Hepatocyte (in vitro differentiated cells): ENCODE measurements at regions not wholly inside any gene's neighbourhood (a gene's known extent, or its start where the extent isn't known, plus 50 kb on each side); places are given as distances from the start of the nearest gene placed in this dataset.

ENCODE experiments used
- DNase-seq: peaks from one replicate; pipeline ENCODE4 v3.0.0-alpha.2; 2016; ENCODE audit warnings: low spot score
- H2AFZ ChIP-seq: fragments of 200-600 bp; sonication (generic); 2 replicates; pipeline ENCODE4 v1.6.0; 2016; ENCODE audit warnings: antibody characterized with exemption, mild to moderate bottlenecking
- H3K27ac ChIP-seq: fragments of 200-600 bp; sonication (generic); 2 replicates; pipeline ENCODE4 v1.5.1; 2016; ENCODE audit warnings: mild to moderate bottlenecking
- H3K27me3 ChIP-seq: fragments of 200-600 bp; sonication (generic); 2 replicates; pipeline ENCODE4 v1.6.1; 2016
- H3K36me3 ChIP-seq: fragments of 200-600 bp; sonication (generic); replicated peaks from 2 replicates; pipeline ENCODE4 v1.5.1; 2016; ENCODE audit warnings: low read depth; ENCODE audit not compliant: insufficient read depth
- H3K4me1 ChIP-seq: fragments of 200-600 bp; sonication (generic); 2 replicates; pipeline ENCODE4 v1.5.1; 2016; ENCODE audit warnings: mild to moderate bottlenecking, moderate library complexity; ENCODE audit not compliant: insufficient read depth
- H3K4me2 ChIP-seq: fragments of 200-600 bp; sonication (generic); 2 replicates; pipeline ENCODE4 v1.6.0; 2016
- H3K4me3 ChIP-seq: fragments of 200-600 bp; sonication (generic); 2 replicates; pipeline ENCODE4 v1.5.1; 2016; ENCODE audit warnings: mild to moderate bottlenecking
- H3K79me2 ChIP-seq: fragments of 200-600 bp; sonication (generic); 2 replicates; pipeline ENCODE4 v1.6.0; 2017; ENCODE audit warnings: mild to moderate bottlenecking
- H3K9me2 ChIP-seq: fragments of 200-600 bp; sonication (generic); replicated peaks from 2 replicates; pipeline ENCODE4 v1.6.0; 2017; ENCODE audit warnings: mild to moderate bottlenecking; ENCODE audit not compliant: insufficient read depth
- H3K9me3 ChIP-seq: fragments of 200-600 bp; sonication (generic); 2 replicates; pipeline ENCODE4 v1.5.1; 2016; ENCODE audit warnings: low read depth, mild to moderate bottlenecking
- H4K20me1 ChIP-seq: fragments of 200-600 bp; sonication (generic); 2 replicates; pipeline ENCODE4 v1.6.0; 2016; ENCODE audit warnings: mild to moderate bottlenecking; ENCODE audit not compliant: insufficient read depth, poor library complexity, severe bottlenecking
- CTCF ChIP-seq: fragments of 200-600 bp; sonication (generic); IDR thresholded peaks from 2 replicates; pipeline ENCODE4 v1.5.1; 2016; ENCODE audit warnings: antibody characterized with exemption, mild to moderate bottlenecking; ENCODE audit not compliant: poor library complexity
- EZH2 ChIP-seq: fragments of 200-600 bp; sonication (generic); IDR thresholded peaks from 2 replicates; pipeline ENCODE4 v1.6.1; 2016; ENCODE audit warnings: antibody characterized with exemption, mild to moderate bottlenecking, borderline replicate concordance
- EZH2phosphoT487 ChIP-seq: fragments of 200-600 bp; sonication (generic); IDR thresholded peaks from one replicate; pipeline ENCODE4 v1.6.1; 2018; ENCODE audit warnings: antibody characterized with exemption, mild to moderate bottlenecking, low read depth, moderate library complexity; ENCODE audit not compliant: unreplicated experiment, severe bottlenecking
- WGBS: methylation state at CpG from one replicate; pipeline ENCODE4 v1.1.6; 2016; ENCODE audit warnings: low lambda C conversion rate; ENCODE audit errors: missing lambda C conversion rate; 5-methylcytosine and 5-hydroxymethylcytosine counted together

GRCh38 chr1:87800006-87800405 is 471.3 kb downstream of the LMO4 start:
- Histone ChIP-seq H3K4me1 (peaks cover 42% of the 10 kb centered on the region), H3K9me2 (no peaks in the 10 kb centered on the region), H3K27me3 (no peaks in the 10 kb centered on the region), H3K4me2 (no peak overlapping the region), H3K36me3 (no peaks in the 10 kb centered on the region), H2AFZ (peak overlapping the region; percentile 34), H3K27ac (peak overlapping the region; percentile 52), H3K4me3 (no peak overlapping the region), H4K20me1 (no peaks in the 10 kb centered on the region), H3K9me3 (no peaks in the 10 kb centered on the region), H3K79me2 (no peaks in the 10 kb centered on the region)
- TF ChIP-seq EZH2: no peak
- no peak for TF ChIP-seq CTCF
- TF ChIP-seq EZH2phosphoT487: no peak
- DNase-seq: no peak

- peak overlapping the region; percentile 1 for H3K4me2 ChIP-seq
- peaks cover 35% of the 10 kb centered on the region for H3K4me1 ChIP-seq
- no peak overlapping the region for H2AFZ ChIP-seq
- no peak overlapping the region for H3K4me3 ChIP-seq
- no peaks in the 10 kb centered on the region for H3K9me3 ChIP-seq
- no peaks in the 10 kb centered on the region for H3K36me3 ChIP-seq
- H3K27me3 ChIP-seq: no peaks in the 10 kb centered on the region
- TF ChIP-seq EZH2phosphoT487: no peak
- no peak for TF ChIP-seq EZH2
- no peak for TF ChIP-seq CTCF
- H3K79me2 ChIP-seq: no peaks in the 10 kb centered on the region
- H3K9me2 ChIP-seq: no peaks in the 10 kb centered on the region
- no peak for DNase-seq
- H3K27ac ChIP-seq: peak overlapping the region; percentile 93
- no peaks in the 10 kb centered on the region for H4K20me1 ChIP-seq
Measured at GRCh38 chr1:87803375-87803774, 474.7 kb downstream of the LMO4 start.

- 78% methylated on average over 2 of the region's 2 CpGs for WGBS
- DNase-seq: no peak
Measured at GRCh38 chr1:87804128-87804527, 475.4 kb downstream of the LMO4 start.

More at GRCh38 chr1:87804128-87804527, 475.4 kb downstream of the LMO4 start:
- no peaks in the 10 kb centered on the region for H3K9me2 ChIP-seq
- H3K27ac ChIP-seq: peak overlapping the region; percentile 93
- H3K27me3 ChIP-seq: no peaks in the 10 kb centered on the region
- H3K4me1 ChIP-seq: peaks cover 35% of the 10 kb centered on the region
- no peaks in the 10 kb centered on the region for H4K20me1 ChIP-seq
- no peak overlapping the region for H3K4me3 ChIP-seq
- no peak overlapping the region for H2AFZ ChIP-seq
- peak overlapping the region; percentile 1 for H3K4me2 ChIP-seq
- no peaks in the 10 kb centered on the region for H3K9me3 ChIP-seq
- no peak for TF ChIP-seq CTCF
- H3K36me3 ChIP-seq: no peaks in the 10 kb centered on the region
- no peaks in the 10 kb centered on the region for H3K79me2 ChIP-seq
